ENCODE measurements at regions not wholly inside any gene's neighbourhood (a gene's known extent, or its start where the extent isn't known, plus 50 kb on each side); places are given as distances from the start of the nearest gene placed in this dataset.

GRCh38 chr2:217444509-217444908 lies 558.3 kb downstream of the TNS1 start:
- ChIA-PET CTCF (interaction anchor here (1.3 kb wide), 1 partner anchor 11 kb away, joined by 3 read pairs; no protein-coding TSS in a partner anchor), POLR2A (no interaction called here)
- TF ChIP-seq CTCF (IDR thresholded peaks at IDR 0.05; ENCODE audit: insufficient read depth, low read depth, low read length) = no peak

GRCh38 chr2:217443601-217444000 lies 559.2 kb downstream of the TNS1 start:
- no peak for TF ChIP-seq CTCF (IDR thresholded peaks at IDR 0.05; ENCODE audit: insufficient read depth, low read depth, low read length)
- ChIA-PET POLR2A (no interaction called here), CTCF (interaction anchor here (0.6 to 1.3 kb wide), 2 partner anchors 12 to 87 kb away, joined by 3 read pairs; no protein-coding TSS in a partner anchor)
- Histone ChIP-seq H3K36me3 (ENCODE audit: control insufficient read depth, insufficient read depth, low read length) (no peaks in the 10 kb centered on the region), H3K27me3 (ENCODE audit: control insufficient read depth, insufficient read depth, low read length) (no peaks in the 10 kb centered on the region), H3K4me3 (ENCODE audit: low read depth, low read length) (no peak overlapping the region)
- no peak for DNase-seq (ENCODE audit: low read depth)

More at GRCh38 chr2:217444509-217444908, 558.3 kb downstream of the TNS1 start:
- no peak overlapping the region for H3K4me3 ChIP-seq (ENCODE audit: low read depth, low read length)
- DNase-seq (ENCODE audit: low read depth) = no peak
- no peaks in the 10 kb centered on the region for H3K27me3 ChIP-seq (ENCODE audit: control insufficient read depth, insufficient read depth, low read length)
- H3K36me3 ChIP-seq (ENCODE audit: control insufficient read depth, insufficient read depth, low read length) = no peaks in the 10 kb centered on the region

GRCh38 chr2:217440000-217440399 lies 562.8 kb downstream of the TNS1 start:
- CTCF ChIA-PET = interaction anchor here (1.4 kb wide), 1 partner anchor 10 kb away, joined by 3 read pairs; no protein-coding TSS in a partner anchor
- no peak overlapping the region for H3K4me3 ChIP-seq (ENCODE audit: low read depth, low read length)
- no peaks in the 10 kb centered on the region for H3K36me3 ChIP-seq (ENCODE audit: control insufficient read depth, insufficient read depth, low read length)
- no peaks in the 10 kb centered on the region for H3K27me3 ChIP-seq (ENCODE audit: control insufficient read depth, insufficient read depth, low read length)
- no peak for DNase-seq (ENCODE audit: low read depth)
- no peak for TF ChIP-seq CTCF (IDR thresholded peaks at IDR 0.05; ENCODE audit: insufficient read depth, low read depth, low read length)
- POLR2A ChIA-PET = no interaction called here

- no peak overlapping the region for H3K4me3 ChIP-seq (ENCODE audit: low read depth, low read length)
- no peak for DNase-seq (ENCODE audit: low read depth)
- ChIA-PET CTCF (interaction anchor here (1.0 kb wide), 1 partner anchor 14 kb away, joined by 3 read pairs; no protein-coding TSS in a partner anchor), POLR2A (no interaction called here)
- TF ChIP-seq CTCF (IDR thresholded peaks at IDR 0.05; ENCODE audit: insufficient read depth, low read depth, low read length) = no peak
- no peaks in the 10 kb centered on the region for H3K27me3 ChIP-seq (ENCODE audit: control insufficient read depth, insufficient read depth, low read length)
- no peaks in the 10 kb centered on the region for H3K36me3 ChIP-seq (ENCODE audit: control insufficient read depth, insufficient read depth, low read length)
Observed at GRCh38 chr2:217438821-217439220, 564.0 kb downstream of the TNS1 start.

- Histone ChIP-seq H3K36me3 (ENCODE audit: control insufficient read depth, insufficient read depth, low read length) (no peaks in the 10 kb centered on the region), H3K4me3 (ENCODE audit: low read depth, low read length) (no peak overlapping the region), H3K27me3 (ENCODE audit: control insufficient read depth, insufficient read depth, low read length) (no peaks in the 10 kb centered on the region)
- no peak for DNase-seq (ENCODE audit: low read depth)
- CTCF ChIA-PET = interaction anchor here (1.0 to 1.2 kb wide), 2 partner anchors 13 kb away, joined by 3 read pairs; no protein-coding TSS in a partner anchor
- TF ChIP-seq CTCF (IDR thresholded peaks at IDR 0.05; ENCODE audit: insufficient read depth, low read depth, low read length) = no peak
- POLR2A ChIA-PET = no interaction called here
Observed at GRCh38 chr2:217438136-217438535, 564.7 kb downstream of the TNS1 start.

All from BJ (cell line).